ENCODE measurements at regions not wholly inside any gene's neighbourhood (a gene's known extent, or its start where the extent isn't known, plus 50 kb on each side); places are given as distances from the start of the nearest gene placed in this dataset.

DNA sequence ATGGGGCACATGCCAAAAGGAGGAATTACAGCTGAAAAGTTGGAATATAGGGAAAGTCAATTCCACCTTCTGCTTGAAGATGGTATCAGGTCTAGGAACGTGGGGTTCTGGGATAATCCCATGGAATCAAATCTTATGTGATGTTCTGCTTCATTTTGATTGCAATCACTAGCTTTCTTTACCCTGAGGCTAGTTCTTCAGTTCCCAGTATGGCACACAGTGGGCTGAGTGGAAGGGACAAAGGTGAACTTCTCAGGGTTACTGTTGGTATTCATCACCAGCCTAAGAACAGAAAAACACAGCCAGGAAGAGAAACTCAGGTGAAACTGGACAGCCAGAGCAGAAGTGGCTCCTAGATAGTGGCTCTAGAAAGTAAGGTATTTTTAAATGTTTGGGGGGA, 117.8 kb downstream of the TNFSF18 start:
- DNase-seq (ENCODE audit: low read depth), result no peak
- no peak overlapping the region for H3K4me3 ChIP-seq (ENCODE audit: control insufficient read depth, low read depth, low read length)
- TF ChIP-seq, protein P1, sequence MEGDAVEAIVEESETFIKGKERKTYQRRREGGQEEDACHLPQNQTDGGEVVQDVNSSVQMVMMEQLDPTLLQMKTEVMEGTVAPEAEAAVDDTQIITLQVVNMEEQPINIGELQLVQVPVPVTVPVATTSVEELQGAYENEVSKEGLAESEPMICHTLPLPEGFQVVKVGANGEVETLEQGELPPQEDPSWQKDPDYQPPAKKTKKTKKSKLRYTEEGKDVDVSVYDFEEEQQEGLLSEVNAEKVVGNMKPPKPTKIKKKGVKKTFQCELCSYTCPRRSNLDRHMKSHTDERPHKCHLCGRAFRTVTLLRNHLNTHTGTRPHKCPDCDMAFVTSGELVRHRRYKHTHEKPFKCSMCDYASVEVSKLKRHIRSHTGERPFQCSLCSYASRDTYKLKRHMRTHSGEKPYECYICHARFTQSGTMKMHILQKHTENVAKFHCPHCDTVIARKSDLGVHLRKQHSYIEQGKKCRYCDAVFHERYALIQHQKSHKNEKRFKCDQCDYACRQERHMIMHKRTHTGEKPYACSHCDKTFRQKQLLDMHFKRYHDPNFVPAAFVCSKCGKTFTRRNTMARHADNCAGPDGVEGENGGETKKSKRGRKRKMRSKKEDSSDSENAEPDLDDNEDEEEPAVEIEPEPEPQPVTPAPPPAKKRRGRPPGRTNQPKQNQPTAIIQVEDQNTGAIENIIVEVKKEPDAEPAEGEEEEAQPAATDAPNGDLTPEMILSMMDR (conservative IDR thresholded peaks at IDR 0.05; ENCODE audit: control insufficient read depth, insufficient read depth, low read depth, low read length), result no peak

GRCh38 chr1:172934417-172934762, 116.4 kb downstream of the TNFSF18 start:
- TF ChIP-seq, protein P1 (conservative IDR thresholded peaks at IDR 0.05; ENCODE audit: control insufficient read depth, insufficient read depth, low read depth, low read length), result no peak
- DNase-seq (ENCODE audit: low read depth), result no peak
- H3K4me3 ChIP-seq (ENCODE audit: control insufficient read depth, low read depth, low read length), result no peak overlapping the region

DNA sequence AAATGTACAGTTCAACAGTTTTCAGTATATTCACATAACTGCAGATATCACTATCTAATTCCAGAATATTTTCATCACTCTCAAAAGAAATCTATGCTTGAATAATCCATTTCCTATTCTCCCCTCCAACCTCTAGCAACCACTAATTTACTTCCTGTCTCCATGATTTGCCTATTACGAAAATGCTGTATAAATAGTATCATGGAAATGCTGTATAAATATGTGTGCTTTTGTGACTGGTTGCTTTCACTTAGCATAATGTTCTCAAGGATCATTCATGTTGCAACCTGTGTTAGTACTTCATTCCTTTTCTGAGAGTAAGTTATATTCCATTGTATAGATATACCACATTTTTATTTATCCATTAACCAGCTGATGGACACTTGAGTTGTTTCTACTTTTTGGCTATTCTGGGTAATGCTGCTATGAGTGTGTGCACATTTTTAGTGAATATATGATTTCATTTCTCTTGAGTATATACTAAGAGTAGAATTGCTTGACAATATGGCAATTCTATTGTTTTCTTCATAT, 115.6 kb downstream of the TNFSF18 start:
- TF ChIP-seq, protein P1 (conservative IDR thresholded peaks at IDR 0.05; ENCODE audit: control insufficient read depth, insufficient read depth, low read depth, low read length), result no peak
- peak; percentile 36 for DNase-seq (ENCODE audit: low read depth)
- no peak overlapping the region for H3K4me3 ChIP-seq (ENCODE audit: control insufficient read depth, low read depth, low read length)

DNA sequence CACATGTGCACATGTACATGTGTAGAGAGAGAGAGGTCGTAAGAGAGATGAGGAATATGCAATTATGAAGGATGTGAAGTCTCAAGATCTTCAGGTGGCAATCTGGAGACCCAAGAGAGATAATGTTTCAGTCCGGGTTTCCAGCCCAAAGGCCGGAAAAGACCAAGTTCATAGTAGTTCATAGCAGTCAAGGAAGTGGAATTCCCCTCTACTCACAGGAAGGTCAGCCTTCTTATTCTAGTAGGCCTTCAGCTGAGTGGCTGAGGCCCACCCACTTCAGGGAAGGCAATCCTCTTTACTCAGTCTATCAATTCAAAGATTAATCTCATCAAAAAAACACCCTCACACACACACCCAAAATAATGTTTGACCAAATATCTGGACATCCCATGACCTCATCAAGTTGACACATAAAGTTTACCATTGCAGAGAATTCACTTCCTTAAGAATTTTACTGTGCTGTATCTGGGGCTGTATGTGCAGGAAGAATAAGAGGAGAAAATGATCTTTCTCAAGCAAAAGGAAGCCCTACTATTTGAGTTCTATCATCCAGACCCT, 114.6 kb downstream of the TNFSF18 start:
- no peak for DNase-seq (ENCODE audit: low read depth)

GRCh38 chr1:172938681-172939080, 112.1 kb downstream of the TNFSF18 start:
- no peak overlapping the region for H3K4me3 ChIP-seq (ENCODE audit: control insufficient read depth, low read depth, low read length)
- TF ChIP-seq, protein P1 (conservative IDR thresholded peaks at IDR 0.05; ENCODE audit: control insufficient read depth, insufficient read depth, low read depth, low read length), result no peak
- peak; percentile 83 for DNase-seq (ENCODE audit: low read depth)

More for the DNA sequence above, 114.6 kb downstream of the TNFSF18 start:
- TF ChIP-seq, protein P1 (conservative IDR thresholded peaks at IDR 0.05; ENCODE audit: control insufficient read depth, insufficient read depth, low read depth, low read length), result no peak
- H3K4me3 ChIP-seq (ENCODE audit: control insufficient read depth, low read depth, low read length), result no peak overlapping the region

GRCh38 chr1:172939475-172939874, 111.3 kb downstream of the TNFSF18 start:
- no peak overlapping the region for H3K4me3 ChIP-seq (ENCODE audit: control insufficient read depth, low read depth, low read length)
- TF ChIP-seq, protein P1 (conservative IDR thresholded peaks at IDR 0.05; ENCODE audit: control insufficient read depth, insufficient read depth, low read depth, low read length), result no peak
- no peak for DNase-seq (ENCODE audit: low read depth)
